HL-60 (cell line): ENCODE measurements at regions not wholly inside any gene's neighbourhood (a gene's known extent, or its start where the extent isn't known, plus 50 kb on each side); places are given as distances from the start of the nearest gene placed in this dataset.

Source experiments
- DNase-seq, 2 experiments: peaks; one replicate each; pipeline ENCODE4 v3.0.0-alpha.2; 2010 to 2020; ENCODE audit warnings: low read depth in 1 of 2, low spot score in 1 of 2
- H3K27ac ChIP-seq: fragments of 250-450 bp; sonication (Bioruptor Pico); replicated peaks from 2 replicates; pipeline ENCODE4 v1.5.1; 2020; ENCODE audit warnings: mild to moderate bottlenecking, moderate library complexity
- H3K27me3 ChIP-seq: fragments of 250-450 bp; sonication (Bioruptor Pico); 2 replicates; pipeline ENCODE4 v1.5.1; 2021; ENCODE audit warnings: mild to moderate bottlenecking, moderate library complexity; ENCODE audit not compliant: insufficient read depth, poor library complexity, severe bottlenecking
- H3K4me3 ChIP-seq: replicated peaks from 2 replicates; pipeline ENCODE4 v1.5.1; 2011; ENCODE audit warnings: mild to moderate bottlenecking, control low read depth, low read length; ENCODE audit not compliant: insufficient read depth
- GABPA ChIP-seq: IDR thresholded peaks from 2 replicates; pipeline ENCODE4 v1.6.1; 2012; ENCODE audit warnings: low read depth
- POLR2AphosphoS5 ChIP-seq: IDR thresholded peaks from 2 replicates; pipeline ENCODE4 v1.6.1; 2012; ENCODE audit warnings: low read depth
- SPI1 ChIP-seq: IDR thresholded peaks from 2 replicates; pipeline ENCODE4 v1.6.1; 2012; ENCODE audit warnings: low read depth, mild to moderate bottlenecking, borderline replicate concordance
- TF ChIP-seq, protein P1 (sequence below): IDR thresholded peaks from one replicate; pipeline ENCODE4 v1.5.1; 2011; ENCODE audit warnings: low read length, control low read depth, inconsistent platforms; ENCODE audit not compliant: insufficient read depth
- TF ChIP-seq, protein P2 (sequence below): IDR thresholded peaks from 2 replicates; pipeline ENCODE4 v1.6.1; 2012; ENCODE audit warnings: low read depth; ENCODE audit not compliant: insufficient replicate concordance

DNA sequence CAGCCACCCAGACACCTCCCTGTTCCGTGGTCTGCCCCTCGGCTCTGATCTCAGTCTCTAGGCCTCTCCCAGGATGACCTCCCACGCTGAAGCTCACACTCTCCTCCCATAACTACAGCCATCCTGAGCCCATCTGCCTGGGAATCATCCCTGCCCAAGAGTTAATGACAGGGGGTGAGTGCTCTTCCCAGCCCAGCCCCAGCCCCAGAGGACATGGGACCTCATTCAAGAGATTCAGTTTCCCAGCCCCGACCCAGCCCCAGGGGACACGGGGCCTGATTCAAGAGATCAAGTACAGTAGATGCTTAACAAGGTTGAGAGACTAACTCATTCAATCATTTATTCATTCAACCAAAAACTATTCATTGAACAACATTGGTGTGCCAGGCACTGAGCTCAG is 272.0 kb downstream of the XXYLT1 start:
- Histone ChIP-seq H3K4me3 (no peak overlapping the region), H3K27ac (no peak overlapping the region), H3K27me3 (no peaks in the 10 kb centered on the region)
- TF ChIP-seq GABPA (no peak), POLR2AphosphoS5 (no peak), SPI1 (no peak)
- TF ChIP-seq, protein P1, sequence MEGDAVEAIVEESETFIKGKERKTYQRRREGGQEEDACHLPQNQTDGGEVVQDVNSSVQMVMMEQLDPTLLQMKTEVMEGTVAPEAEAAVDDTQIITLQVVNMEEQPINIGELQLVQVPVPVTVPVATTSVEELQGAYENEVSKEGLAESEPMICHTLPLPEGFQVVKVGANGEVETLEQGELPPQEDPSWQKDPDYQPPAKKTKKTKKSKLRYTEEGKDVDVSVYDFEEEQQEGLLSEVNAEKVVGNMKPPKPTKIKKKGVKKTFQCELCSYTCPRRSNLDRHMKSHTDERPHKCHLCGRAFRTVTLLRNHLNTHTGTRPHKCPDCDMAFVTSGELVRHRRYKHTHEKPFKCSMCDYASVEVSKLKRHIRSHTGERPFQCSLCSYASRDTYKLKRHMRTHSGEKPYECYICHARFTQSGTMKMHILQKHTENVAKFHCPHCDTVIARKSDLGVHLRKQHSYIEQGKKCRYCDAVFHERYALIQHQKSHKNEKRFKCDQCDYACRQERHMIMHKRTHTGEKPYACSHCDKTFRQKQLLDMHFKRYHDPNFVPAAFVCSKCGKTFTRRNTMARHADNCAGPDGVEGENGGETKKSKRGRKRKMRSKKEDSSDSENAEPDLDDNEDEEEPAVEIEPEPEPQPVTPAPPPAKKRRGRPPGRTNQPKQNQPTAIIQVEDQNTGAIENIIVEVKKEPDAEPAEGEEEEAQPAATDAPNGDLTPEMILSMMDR = no peak
- TF ChIP-seq, protein P2, sequence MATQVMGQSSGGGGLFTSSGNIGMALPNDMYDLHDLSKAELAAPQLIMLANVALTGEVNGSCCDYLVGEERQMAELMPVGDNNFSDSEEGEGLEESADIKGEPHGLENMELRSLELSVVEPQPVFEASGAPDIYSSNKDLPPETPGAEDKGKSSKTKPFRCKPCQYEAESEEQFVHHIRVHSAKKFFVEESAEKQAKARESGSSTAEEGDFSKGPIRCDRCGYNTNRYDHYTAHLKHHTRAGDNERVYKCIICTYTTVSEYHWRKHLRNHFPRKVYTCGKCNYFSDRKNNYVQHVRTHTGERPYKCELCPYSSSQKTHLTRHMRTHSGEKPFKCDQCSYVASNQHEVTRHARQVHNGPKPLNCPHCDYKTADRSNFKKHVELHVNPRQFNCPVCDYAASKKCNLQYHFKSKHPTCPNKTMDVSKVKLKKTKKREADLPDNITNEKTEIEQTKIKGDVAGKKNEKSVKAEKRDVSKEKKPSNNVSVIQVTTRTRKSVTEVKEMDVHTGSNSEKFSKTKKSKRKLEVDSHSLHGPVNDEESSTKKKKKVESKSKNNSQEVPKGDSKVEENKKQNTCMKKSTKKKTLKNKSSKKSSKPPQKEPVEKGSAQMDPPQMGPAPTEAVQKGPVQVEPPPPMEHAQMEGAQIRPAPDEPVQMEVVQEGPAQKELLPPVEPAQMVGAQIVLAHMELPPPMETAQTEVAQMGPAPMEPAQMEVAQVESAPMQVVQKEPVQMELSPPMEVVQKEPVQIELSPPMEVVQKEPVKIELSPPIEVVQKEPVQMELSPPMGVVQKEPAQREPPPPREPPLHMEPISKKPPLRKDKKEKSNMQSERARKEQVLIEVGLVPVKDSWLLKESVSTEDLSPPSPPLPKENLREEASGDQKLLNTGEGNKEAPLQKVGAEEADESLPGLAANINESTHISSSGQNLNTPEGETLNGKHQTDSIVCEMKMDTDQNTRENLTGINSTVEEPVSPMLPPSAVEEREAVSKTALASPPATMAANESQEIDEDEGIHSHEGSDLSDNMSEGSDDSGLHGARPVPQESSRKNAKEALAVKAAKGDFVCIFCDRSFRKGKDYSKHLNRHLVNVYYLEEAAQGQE = no peak
- DNase-seq = no peak

DNA sequence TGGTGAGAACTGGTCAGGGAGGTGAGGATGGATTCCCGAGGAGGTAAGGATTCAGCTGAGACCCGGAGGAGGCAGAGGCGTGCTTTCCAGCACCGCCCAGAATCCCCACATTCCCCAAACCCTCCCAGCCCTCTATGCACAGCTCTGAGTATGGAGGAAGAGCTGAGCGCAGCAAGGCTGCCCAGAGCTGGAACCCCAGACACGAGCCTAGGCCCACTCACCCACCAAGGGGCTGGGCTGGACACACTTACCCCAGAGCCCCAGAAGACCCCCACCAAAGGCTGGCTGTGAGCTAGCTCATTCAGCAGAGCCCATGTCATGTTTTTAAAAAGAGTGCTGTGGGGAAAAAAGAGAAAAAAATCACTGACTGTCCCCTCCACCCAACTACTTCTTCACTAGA is 271.5 kb downstream of the XXYLT1 start:
- no peak for DNase-seq
- TF ChIP-seq, protein P2 = no peak
- TF ChIP-seq SPI1 (no peak), GABPA (no peak), POLR2AphosphoS5 (no peak)
- Histone ChIP-seq H3K27me3 (no peaks in the 10 kb centered on the region), H3K27ac (no peak overlapping the region), H3K4me3 (no peak overlapping the region)

DNA sequence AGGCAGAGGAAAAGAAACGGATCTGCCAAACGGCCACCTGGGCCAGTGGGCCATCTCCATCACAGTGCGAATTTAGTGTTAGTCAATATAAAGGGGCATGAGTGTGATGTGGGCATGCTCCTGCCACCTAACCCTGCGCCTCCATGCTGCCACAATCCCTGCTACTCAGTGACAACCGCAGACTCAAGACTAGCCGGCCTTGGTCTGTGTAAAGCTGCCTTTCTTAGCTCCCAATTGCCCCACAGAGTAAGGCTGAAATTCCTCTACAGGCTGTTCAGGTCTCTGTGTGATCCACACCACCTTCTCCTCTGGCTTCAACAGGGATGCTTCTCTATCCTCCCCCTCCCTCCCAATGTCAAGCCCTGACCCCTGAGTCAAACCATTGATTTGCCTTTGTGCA is 269.7 kb downstream of the XXYLT1 start:
- DNase-seq = no peak
- no peak overlapping the region for H3K27ac ChIP-seq
- H3K4me3 ChIP-seq = no peak overlapping the region
- no peaks in the 10 kb centered on the region for H3K27me3 ChIP-seq
- TF ChIP-seq GABPA (no peak), SPI1 (no peak), POLR2AphosphoS5 (no peak)
- TF ChIP-seq, protein P2 = no peak
- TF ChIP-seq, protein P1 = no peak
